ENCODE measurements at regions not wholly inside any gene's neighbourhood (a gene's known extent, or its start where the extent isn't known, plus 50 kb on each side); places are given as distances from the start of the nearest gene placed in this dataset.

GRCh38 chr12:66960704-66961690 is 282.1 kb upstream of the GRIP1 start:
- no peak overlapping the region for H3K27ac ChIP-seq

GRCh38 chr12:66962290-66962689 is 283.4 kb upstream of the GRIP1 start:
- Histone ChIP-seq H3K27me3 (no peaks in the 10 kb centered on the region), H3K9me3 (no peaks in the 10 kb centered on the region), H3K4me3 (ENCODE audit: low read depth in 1 of 2, low read length in 1 of 2) (no peak overlapping the region), H3K36me3 (no peaks in the 10 kb centered on the region), H3K27ac (no peak overlapping the region), H3K4me1 (ENCODE audit: control insufficient read depth in 1 of 2, insufficient read depth in 1 of 2, low read depth in 1 of 2, low read length in 1 of 2) (peaks cover 0 to 7% of the 10 kb centered on the region in 2 experiments)
- TF ChIP-seq CTCF (IDR thresholded peaks at IDR 0.05): no peak

More at GRCh38 chr12:66960704-66961690, 282.1 kb upstream of the GRIP1 start:
- no peak for TF ChIP-seq CTCF (IDR thresholded peaks at IDR 0.05)
- peaks cover 0 to 7% of the 10 kb centered on the region in 2 experiments for H3K4me1 ChIP-seq (ENCODE audit: control insufficient read depth in 1 of 2, insufficient read depth in 1 of 2, low read depth in 1 of 2, low read length in 1 of 2)
- H3K4me3 ChIP-seq (ENCODE audit: low read depth in 1 of 2, low read length in 1 of 2): no peak overlapping the region
- no peaks in the 10 kb centered on the region for H3K36me3 ChIP-seq
- H3K9me3 ChIP-seq: no peaks in the 10 kb centered on the region
- H3K27me3 ChIP-seq: no peaks in the 10 kb centered on the region

DNA sequence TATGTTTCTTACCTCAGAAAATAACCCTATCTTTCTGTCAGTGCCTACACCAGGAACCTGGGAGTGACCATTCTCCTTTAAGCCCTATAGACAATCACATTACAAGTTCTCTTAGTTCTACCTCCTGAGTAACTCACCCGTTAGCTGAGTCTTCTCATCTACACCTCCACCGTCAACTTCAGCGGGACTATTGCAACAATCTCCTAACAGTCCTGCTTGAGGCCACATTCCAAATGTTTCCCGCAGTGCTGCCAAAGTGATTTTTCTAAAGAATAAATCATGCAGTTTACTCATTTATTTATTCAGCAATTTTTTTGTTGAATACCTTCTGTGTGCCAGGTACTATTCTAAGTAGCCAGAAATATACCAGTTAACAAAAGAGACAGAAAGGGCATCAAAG is 285.0 kb upstream of the GRIP1 start:
- Histone ChIP-seq H3K27ac (no peak overlapping the region), H3K36me3 (no peaks in the 10 kb centered on the region), H3K4me3 (ENCODE audit: low read depth in 1 of 2, low read length in 1 of 2) (no peak overlapping the region), H3K27me3 (no peaks in the 10 kb centered on the region), H3K9me3 (no peaks in the 10 kb centered on the region), H3K4me1 (ENCODE audit: control insufficient read depth in 1 of 2, insufficient read depth in 1 of 2, low read depth in 1 of 2, low read length in 1 of 2) (peaks cover 0 to 7% of the 10 kb centered on the region in 2 experiments)
- TF ChIP-seq CTCF (IDR thresholded peaks at IDR 0.05): no peak

DNA sequence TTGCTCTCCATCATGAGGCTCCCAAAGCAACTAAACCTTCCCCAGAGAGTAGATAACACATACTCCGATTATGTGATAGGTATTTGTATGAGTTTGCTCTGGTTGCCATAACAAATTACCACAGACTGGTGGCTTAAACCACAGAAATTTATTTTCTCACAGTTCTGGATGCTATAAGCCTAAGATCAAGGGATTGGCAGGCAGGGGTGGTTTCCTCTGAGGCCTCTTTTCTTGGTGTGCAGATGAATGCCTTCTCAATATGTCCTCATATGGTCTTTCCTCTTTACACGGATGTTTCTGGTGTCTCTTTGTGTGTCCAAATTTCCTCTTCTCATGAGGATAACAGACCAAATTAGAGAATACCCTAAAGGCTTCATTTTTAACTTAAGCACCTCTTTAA is 285.8 kb upstream of the GRIP1 start:
- Histone ChIP-seq H3K4me1 (ENCODE audit: control insufficient read depth in 1 of 2, insufficient read depth in 1 of 2, low read depth in 1 of 2, low read length in 1 of 2) (peaks cover 0 to 7% of the 10 kb centered on the region in 2 experiments), H3K27ac (no peak overlapping the region), H3K4me3 (ENCODE audit: low read depth in 1 of 2, low read length in 1 of 2) (no peak overlapping the region), H3K9me3 (no peaks in the 10 kb centered on the region), H3K27me3 (no peaks in the 10 kb centered on the region), H3K36me3 (no peaks in the 10 kb centered on the region)
- TF ChIP-seq CTCF (IDR thresholded peaks at IDR 0.05): no peak

GRCh38 chr12:66965621-66966020 is 286.7 kb upstream of the GRIP1 start:
- no peaks in the 10 kb centered on the region for H3K27me3 ChIP-seq
- H3K9me3 ChIP-seq: no peaks in the 10 kb centered on the region
- no peak overlapping the region for H3K27ac ChIP-seq
- H3K4me3 ChIP-seq (ENCODE audit: low read depth in 1 of 2, low read length in 1 of 2): no peak overlapping the region
- no peaks in the 10 kb centered on the region for H3K36me3 ChIP-seq
- H3K4me1 ChIP-seq (ENCODE audit: control insufficient read depth in 1 of 2, insufficient read depth in 1 of 2, low read depth in 1 of 2, low read length in 1 of 2): peaks cover 0 to 7% of the 10 kb centered on the region in 2 experiments
- no peak for TF ChIP-seq CTCF (IDR thresholded peaks at IDR 0.05)
